ENCODE measurements at regions not wholly inside any gene's neighbourhood (a gene's known extent, or its start where the extent isn't known, plus 50 kb on each side); places are given as distances from the start of the nearest gene placed in this dataset.

GRCh38 chr2:147488472-147488871 lies 356.4 kb upstream of the ACVR2A start:
- peaks cover 19% of the 10 kb centered on the region for H3K4me1 Mint-ChIP-seq (ENCODE audit: low read depth)
- no peak overlapping the region for H3K4me3 Mint-ChIP-seq
- no peak overlapping the region for H3K27ac Mint-ChIP-seq
- no peaks in the 10 kb centered on the region for H3K27me3 Mint-ChIP-seq
- no peaks in the 10 kb centered on the region for H3K9me3 Mint-ChIP-seq (ENCODE audit: low read depth)
- H3K36me3 Mint-ChIP-seq: no peaks in the 10 kb centered on the region

GRCh38 chr2:147487978-147488289 lies 356.9 kb upstream of the ACVR2A start:
- Mint-ChIP-seq H3K4me3 (no peak overlapping the region), H3K27me3 (no peaks in the 10 kb centered on the region), H3K4me1 (ENCODE audit: low read depth) (peaks cover 19% of the 10 kb centered on the region)

GRCh38 chr2:147487286-147487977 lies 357.4 kb upstream of the ACVR2A start:
- H3K4me1 Mint-ChIP-seq (ENCODE audit: low read depth): peaks cover 19% of the 10 kb centered on the region
- no peaks in the 10 kb centered on the region for H3K36me3 Mint-ChIP-seq
- no peak overlapping the region for H3K4me3 Mint-ChIP-seq
- no peaks in the 10 kb centered on the region for H3K27me3 Mint-ChIP-seq
- no peaks in the 10 kb centered on the region for H3K9me3 Mint-ChIP-seq (ENCODE audit: low read depth)
- no peak overlapping the region for H3K27ac Mint-ChIP-seq

More at GRCh38 chr2:147487978-147488289, 356.9 kb upstream of the ACVR2A start:
- no peak overlapping the region for H3K27ac Mint-ChIP-seq
- no peaks in the 10 kb centered on the region for H3K9me3 Mint-ChIP-seq (ENCODE audit: low read depth)
- H3K36me3 Mint-ChIP-seq: no peaks in the 10 kb centered on the region

- no peaks in the 10 kb centered on the region for H3K9me3 Mint-ChIP-seq (ENCODE audit: low read depth)
- H3K4me3 Mint-ChIP-seq: no peak overlapping the region
- H3K36me3 Mint-ChIP-seq: no peaks in the 10 kb centered on the region
- H3K4me1 Mint-ChIP-seq (ENCODE audit: low read depth): peaks cover 7% of the 10 kb centered on the region
- no peak overlapping the region for H3K27ac Mint-ChIP-seq
- H3K27me3 Mint-ChIP-seq: no peaks in the 10 kb centered on the region
These were observed 359.5 kb upstream of the ACVR2A start for GRCh38 chr2:147485210-147485851.

GRCh38 chr2:147483911-147484310 lies 360.9 kb upstream of the ACVR2A start:
- no peak overlapping the region for H3K4me3 Mint-ChIP-seq
- no peaks in the 10 kb centered on the region for H3K36me3 Mint-ChIP-seq
- no peak overlapping the region for H3K27ac Mint-ChIP-seq
- H3K27me3 Mint-ChIP-seq: no peaks in the 10 kb centered on the region
- no peaks in the 10 kb centered on the region for H3K4me1 Mint-ChIP-seq (ENCODE audit: low read depth)
- H3K9me3 Mint-ChIP-seq (ENCODE audit: low read depth): no peaks in the 10 kb centered on the region

GRCh38 chr2:147482916-147483669 lies 361.7 kb upstream of the ACVR2A start:
- H3K4me3 Mint-ChIP-seq: no peak overlapping the region
- H3K36me3 Mint-ChIP-seq: no peaks in the 10 kb centered on the region
- H3K9me3 Mint-ChIP-seq (ENCODE audit: low read depth): no peaks in the 10 kb centered on the region
- H3K27me3 Mint-ChIP-seq: no peaks in the 10 kb centered on the region
- no peak overlapping the region for H3K27ac Mint-ChIP-seq
- H3K4me1 Mint-ChIP-seq (ENCODE audit: low read depth): no peaks in the 10 kb centered on the region

GRCh38 chr2:147482111-147482895 lies 362.5 kb upstream of the ACVR2A start:
- H3K27me3 Mint-ChIP-seq: no peaks in the 10 kb centered on the region
- H3K36me3 Mint-ChIP-seq: no peaks in the 10 kb centered on the region
- H3K9me3 Mint-ChIP-seq (ENCODE audit: low read depth): no peaks in the 10 kb centered on the region

GRCh38 chr2:147479358-147479757 lies 365.5 kb upstream of the ACVR2A start:
- H3K36me3 Mint-ChIP-seq: no peaks in the 10 kb centered on the region
- H3K4me1 Mint-ChIP-seq (ENCODE audit: low read depth): no peaks in the 10 kb centered on the region
- H3K9me3 Mint-ChIP-seq (ENCODE audit: low read depth): no peaks in the 10 kb centered on the region
- no peaks in the 10 kb centered on the region for H3K27me3 Mint-ChIP-seq
- H3K4me3 Mint-ChIP-seq: no peak overlapping the region
- H3K27ac Mint-ChIP-seq: no peak overlapping the region

More at GRCh38 chr2:147482111-147482895, 362.5 kb upstream of the ACVR2A start:
- Mint-ChIP-seq H3K27ac (no peak overlapping the region), H3K4me3 (no peak overlapping the region), H3K4me1 (ENCODE audit: low read depth) (no peaks in the 10 kb centered on the region)

- Mint-ChIP-seq H3K36me3 (no peaks in the 10 kb centered on the region), H3K9me3 (ENCODE audit: low read depth) (no peaks in the 10 kb centered on the region), H3K27ac (no peak overlapping the region), H3K4me3 (no peak overlapping the region), H3K4me1 (ENCODE audit: low read depth) (no peaks in the 10 kb centered on the region), H3K27me3 (no peaks in the 10 kb centered on the region)
These were observed 371.8 kb upstream of the ACVR2A start for GRCh38 chr2:147473075-147473474.

GRCh38 chr2:147471126-147471525 lies 373.7 kb upstream of the ACVR2A start:
- no peak overlapping the region for H3K4me3 Mint-ChIP-seq
- H3K36me3 Mint-ChIP-seq: no peaks in the 10 kb centered on the region
- no peaks in the 10 kb centered on the region for H3K9me3 Mint-ChIP-seq (ENCODE audit: low read depth)
- H3K27ac Mint-ChIP-seq: no peak overlapping the region
- H3K4me1 Mint-ChIP-seq (ENCODE audit: low read depth): no peaks in the 10 kb centered on the region
- no peaks in the 10 kb centered on the region for H3K27me3 Mint-ChIP-seq

GRCh38 chr2:147469471-147469870 lies 375.4 kb upstream of the ACVR2A start:
- no peaks in the 10 kb centered on the region for H3K27me3 Mint-ChIP-seq
- no peak overlapping the region for H3K4me3 Mint-ChIP-seq
- no peak overlapping the region for H3K27ac Mint-ChIP-seq
- no peaks in the 10 kb centered on the region for H3K9me3 Mint-ChIP-seq (ENCODE audit: low read depth)
- H3K36me3 Mint-ChIP-seq: no peaks in the 10 kb centered on the region
- no peaks in the 10 kb centered on the region for H3K4me1 Mint-ChIP-seq (ENCODE audit: low read depth)

- Mint-ChIP-seq H3K27ac (no peak overlapping the region), H3K9me3 (ENCODE audit: low read depth) (no peaks in the 10 kb centered on the region), H3K4me1 (ENCODE audit: low read depth) (no peaks in the 10 kb centered on the region), H3K27me3 (no peaks in the 10 kb centered on the region), H3K4me3 (no peak overlapping the region), H3K36me3 (no peaks in the 10 kb centered on the region)
These were observed 375.9 kb upstream of the ACVR2A start for GRCh38 chr2:147468963-147469362.

GRCh38 chr2:147468349-147468748 lies 376.5 kb upstream of the ACVR2A start:
- no peaks in the 10 kb centered on the region for H3K4me1 Mint-ChIP-seq (ENCODE audit: low read depth)
- H3K27me3 Mint-ChIP-seq: no peaks in the 10 kb centered on the region
- no peak overlapping the region for H3K27ac Mint-ChIP-seq
- no peak overlapping the region for H3K4me3 Mint-ChIP-seq
- H3K36me3 Mint-ChIP-seq: no peaks in the 10 kb centered on the region
- H3K9me3 Mint-ChIP-seq (ENCODE audit: low read depth): no peaks in the 10 kb centered on the region

GRCh38 chr2:147467441-147467840 lies 377.4 kb upstream of the ACVR2A start:
- H3K4me3 Mint-ChIP-seq: no peak overlapping the region
- no peaks in the 10 kb centered on the region for H3K9me3 Mint-ChIP-seq (ENCODE audit: low read depth)
- H3K4me1 Mint-ChIP-seq (ENCODE audit: low read depth): no peaks in the 10 kb centered on the region
- no peak overlapping the region for H3K27ac Mint-ChIP-seq
- H3K36me3 Mint-ChIP-seq: no peaks in the 10 kb centered on the region
- H3K27me3 Mint-ChIP-seq: no peaks in the 10 kb centered on the region

Data from activated naive CD8-positive, alpha-beta T cell (primary cell).